ENCODE measurements at regions not wholly inside any gene's neighbourhood (a gene's known extent, or its start where the extent isn't known, plus 50 kb on each side); places are given as distances from the start of the nearest gene placed in this dataset.

DNA sequence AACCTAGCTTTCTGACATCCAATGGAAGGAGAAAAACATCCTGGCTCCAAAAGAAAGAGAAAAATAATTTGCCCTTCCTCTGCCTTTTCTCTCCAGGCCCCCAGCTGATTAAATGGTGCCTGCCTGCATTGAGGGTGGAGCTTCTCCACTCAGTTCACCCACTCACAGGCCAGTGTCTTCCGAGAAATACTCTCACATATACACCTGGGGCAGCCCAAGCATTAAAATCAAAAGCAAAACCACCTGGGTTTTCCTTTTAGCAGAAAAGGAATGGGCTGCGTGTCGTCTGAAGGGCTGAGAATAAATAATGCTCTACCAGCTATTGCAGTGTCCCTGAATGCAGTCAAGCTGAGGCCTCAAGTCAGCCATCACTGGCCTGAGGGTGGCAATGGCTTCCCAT is 1143.8 kb upstream of the TENM4 start:
- TF ChIP-seq CTCF (IDR thresholded peaks at IDR 0.05; ENCODE audit: control extremely low read depth in 1 of 3, insufficient read depth in 1 of 3, low read depth in 1 of 3, low read length in 3 of 3) (no peak), TAF1 (IDR thresholded peaks at IDR 0.05; ENCODE audit: low read depth, low read length) (no peak), EZH2 (IDR thresholded peaks at IDR 0.05; ENCODE audit: low read depth, low read length, severe bottlenecking) (no peak), YY1 (IDR thresholded peaks at IDR 0.05; ENCODE audit: low read depth, low read length) (no peak)

All from H1 (cell line).